CD4-positive, alpha-beta T cell treated with Interleukin-2 at 100 ng/mL for 4 hours (primary cell): ENCODE measurements at regions not wholly inside any gene's neighbourhood (a gene's known extent, or its start where the extent isn't known, plus 50 kb on each side); places are given as distances from the start of the nearest gene placed in this dataset.

Experiments
- DNase-seq: peaks from one replicate; pipeline ENCODE4 v3.0.0-alpha.2; 2020; ENCODE audit warnings: low spot score

DNA sequence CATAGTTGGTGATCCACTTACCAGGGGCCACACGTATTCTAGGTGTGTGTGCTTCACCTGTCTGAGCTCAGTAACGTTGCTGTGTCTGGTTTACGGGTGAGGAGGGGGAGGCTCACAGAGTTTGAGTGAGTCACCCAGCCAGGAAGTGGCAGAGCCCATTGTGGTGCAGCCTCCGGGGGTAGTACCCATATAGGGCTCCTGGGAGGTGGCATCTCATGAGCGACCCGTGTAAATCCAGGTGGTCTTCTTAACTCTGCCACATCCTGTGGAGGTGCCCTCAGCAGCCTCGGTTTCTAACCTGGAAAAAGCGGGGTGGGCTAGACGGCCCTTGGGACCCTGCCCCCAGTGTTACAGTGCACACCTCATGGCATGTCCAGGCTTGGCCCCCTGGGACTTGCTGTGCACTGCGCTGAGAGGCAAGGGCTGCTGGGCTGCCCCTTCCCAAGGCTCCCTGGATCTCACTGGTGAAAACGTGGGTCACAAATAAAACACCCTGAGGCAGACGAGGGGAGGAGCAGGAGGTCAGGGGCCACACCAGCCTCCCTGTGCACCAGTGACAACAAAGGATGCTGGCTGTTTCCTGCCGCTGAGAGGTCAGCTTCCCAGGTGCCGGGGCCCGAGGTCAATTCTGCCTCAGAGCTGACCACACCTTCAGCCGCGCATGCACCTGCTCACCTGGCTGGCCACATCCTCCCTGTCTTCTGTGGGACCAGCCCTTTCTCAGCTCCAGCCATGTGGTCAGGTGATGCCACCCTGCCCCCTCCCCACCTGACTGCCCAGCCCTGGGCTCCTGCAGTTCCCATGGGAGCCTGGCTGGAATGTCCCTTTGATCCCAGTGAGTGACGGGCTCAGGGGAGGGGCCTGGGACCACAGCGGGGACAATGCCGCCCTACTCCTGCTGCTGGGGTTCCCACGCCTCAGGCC, 305.1 kb downstream of the CTTN start:
- no peak for DNase-seq

DNA sequence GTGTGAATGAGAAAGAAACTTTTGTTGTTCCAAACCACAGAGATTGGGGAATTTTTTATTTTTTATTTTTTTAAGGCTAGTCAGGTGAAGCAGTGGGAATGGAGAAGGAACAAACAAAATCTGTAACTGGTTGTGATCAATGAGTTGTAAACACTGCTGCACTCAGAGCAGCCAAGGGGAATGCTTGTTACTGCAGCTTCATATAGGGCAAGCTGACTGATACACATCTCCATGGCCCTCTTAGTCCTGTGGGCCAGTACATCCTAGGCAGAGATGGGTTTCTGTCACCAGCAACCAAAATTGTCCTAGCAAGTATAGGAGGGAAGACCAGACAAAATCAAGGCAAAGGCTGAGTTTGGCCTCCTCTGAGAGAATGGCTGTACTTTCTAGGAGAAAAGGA, 306.8 kb downstream of the CTTN start:
- DNase-seq: no peak

DNA sequence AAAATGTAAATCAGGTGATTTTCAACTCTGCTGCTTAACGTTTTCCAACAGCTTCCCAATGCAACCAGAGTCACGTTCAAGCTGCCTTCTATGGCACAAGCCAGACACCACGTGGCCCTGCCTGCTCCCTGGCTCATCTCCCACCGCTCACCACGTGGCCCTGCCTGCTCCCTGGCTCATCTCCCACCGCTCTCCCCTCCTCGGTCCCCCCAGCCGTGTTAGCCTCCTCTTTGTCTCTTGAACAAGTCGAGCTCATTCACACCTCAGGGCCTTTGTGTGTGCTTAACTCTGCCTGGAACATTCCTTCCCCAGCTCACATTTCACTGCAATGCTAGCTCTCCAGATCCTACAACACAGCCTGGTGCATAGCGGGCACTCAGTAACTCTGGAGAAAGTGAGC, 307.6 kb downstream of the CTTN start:
- DNase-seq: no peak

DNA sequence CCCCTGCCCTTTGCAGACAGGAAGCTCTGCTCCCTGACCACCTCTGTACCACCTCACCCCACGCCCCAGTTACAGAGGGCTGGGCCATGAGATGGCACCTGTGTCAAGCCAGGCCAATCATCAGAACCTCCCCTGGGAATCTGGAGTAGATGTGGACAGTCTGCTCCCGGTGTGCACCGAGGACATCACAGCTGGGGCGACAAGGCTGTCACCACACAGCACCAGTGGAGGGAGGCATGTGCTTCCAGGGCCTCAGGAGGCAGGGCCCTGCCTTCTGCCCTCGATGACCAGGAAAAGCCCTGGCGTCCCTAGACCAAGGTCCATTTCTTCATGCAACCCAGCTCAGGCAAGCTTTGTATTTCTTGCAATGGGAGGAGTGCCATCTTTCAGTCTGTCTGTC, 309.5 kb downstream of the CTTN start:
- DNase-seq: no peak

DNA sequence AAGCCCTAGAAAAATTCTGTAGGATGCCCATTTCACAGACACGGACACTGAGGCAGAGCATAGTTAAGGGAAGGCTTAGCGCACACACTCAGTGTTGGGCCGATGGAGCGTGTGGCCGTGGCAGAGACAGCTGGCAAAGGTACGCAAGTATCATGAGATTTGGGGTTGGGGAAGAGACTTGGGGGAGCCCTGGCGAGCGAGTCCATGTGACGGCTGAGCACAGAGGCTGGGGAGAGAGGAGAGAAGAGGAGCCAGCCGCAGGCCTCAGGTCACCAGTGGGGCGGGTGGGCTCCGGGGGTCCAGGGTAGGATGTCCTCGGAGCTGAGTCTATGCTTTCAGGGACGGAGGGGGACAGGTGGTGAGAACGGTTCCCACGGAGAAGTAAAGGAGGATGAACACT, 311.3 kb downstream of the CTTN start:
- no peak for DNase-seq

DNA sequence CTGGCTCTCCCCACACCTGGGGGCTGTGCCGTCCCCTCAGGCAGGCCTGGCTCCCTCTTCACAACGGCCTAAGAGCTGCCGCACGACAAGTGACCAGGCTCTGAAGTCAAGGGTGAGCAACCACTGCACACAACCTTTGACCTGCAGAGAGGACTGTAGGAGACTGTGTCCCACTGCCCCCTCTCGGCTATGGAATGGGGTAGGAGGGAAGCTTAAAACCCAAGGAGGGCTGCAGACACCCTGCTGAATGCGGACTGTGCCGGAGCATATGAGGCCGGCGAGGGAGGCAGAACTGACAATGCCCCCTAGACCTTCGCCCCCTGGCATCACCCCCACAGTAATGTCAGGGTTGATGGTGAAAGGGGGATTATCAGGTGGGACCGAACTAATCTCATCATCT, 311.9 kb downstream of the CTTN start:
- DNase-seq: no peak

DNA sequence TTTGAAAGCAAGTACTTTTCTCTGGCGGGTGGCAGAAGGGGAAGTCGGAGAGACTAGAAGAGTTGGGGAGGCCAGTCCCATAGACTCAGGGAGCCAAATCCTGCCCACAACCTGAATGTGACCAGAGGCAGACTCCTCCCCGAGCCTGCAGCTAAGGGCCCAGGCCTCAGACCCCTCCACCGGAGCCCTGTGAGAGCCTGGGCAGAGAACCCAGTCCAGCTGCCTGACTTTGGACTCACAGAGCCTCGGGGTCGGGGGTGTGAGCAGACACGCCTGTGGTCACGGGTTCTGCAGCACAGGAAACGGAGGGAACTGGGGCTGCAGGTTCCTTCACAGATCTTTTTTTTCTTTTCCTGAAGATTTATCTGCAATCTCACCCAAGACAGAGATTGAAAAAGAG, 312.3 kb downstream of the CTTN start:
- DNase-seq: no peak

DNA sequence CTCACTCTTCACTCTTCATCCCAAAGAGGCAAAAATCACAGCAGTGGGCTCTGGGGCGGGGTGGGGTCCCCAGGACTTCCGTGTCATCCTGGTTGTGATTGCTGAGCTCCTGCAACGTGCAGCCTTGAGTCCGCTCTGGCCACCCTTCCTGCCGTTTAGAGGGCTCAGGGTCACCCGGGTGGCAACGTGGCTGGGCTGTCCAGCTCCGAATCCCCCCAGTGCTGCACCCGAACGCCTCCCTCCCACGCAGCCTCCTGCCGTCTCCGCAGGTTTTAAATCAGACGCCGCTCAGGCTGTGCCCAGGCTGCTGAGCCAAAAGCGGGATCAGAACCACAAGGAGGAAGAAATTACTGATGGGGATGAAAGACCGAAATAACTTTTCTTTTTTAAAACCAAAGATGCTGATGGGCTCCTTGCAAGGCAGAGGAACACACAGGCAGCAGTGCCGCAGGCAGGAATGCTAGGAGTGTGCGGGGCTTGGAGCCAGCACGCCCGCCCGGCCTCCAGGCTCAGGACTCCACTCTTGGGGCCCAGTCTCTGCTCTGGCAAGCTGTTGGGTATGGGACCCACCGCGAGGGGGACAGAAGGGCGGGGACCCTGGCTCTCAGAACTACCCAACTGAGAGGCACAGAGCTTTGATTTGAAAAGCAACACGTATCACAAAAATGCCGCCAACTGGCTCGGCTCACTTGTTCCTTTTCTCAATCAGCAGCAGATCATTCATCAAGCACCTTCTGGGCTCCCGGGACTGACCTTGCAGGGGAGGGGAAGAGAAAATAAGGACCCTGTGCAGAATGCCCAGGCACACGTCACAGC, 313.0 kb downstream of the CTTN start:
- no peak for DNase-seq

DNA sequence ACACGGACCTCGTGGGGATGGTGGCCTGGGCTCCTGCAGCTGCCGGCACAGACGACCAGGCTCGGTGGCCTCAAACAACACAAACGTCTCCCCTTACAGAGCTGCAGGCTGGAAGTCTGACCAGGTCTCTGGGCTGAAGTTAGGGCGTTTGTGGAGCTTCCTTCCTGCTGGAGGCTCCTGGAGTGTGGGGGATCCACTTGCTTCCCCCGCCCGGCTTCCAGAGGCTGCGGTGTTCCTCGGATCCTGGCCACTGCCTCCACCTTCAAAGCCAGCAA, 313.5 kb downstream of the CTTN start:
- DNase-seq: no peak

DNA sequence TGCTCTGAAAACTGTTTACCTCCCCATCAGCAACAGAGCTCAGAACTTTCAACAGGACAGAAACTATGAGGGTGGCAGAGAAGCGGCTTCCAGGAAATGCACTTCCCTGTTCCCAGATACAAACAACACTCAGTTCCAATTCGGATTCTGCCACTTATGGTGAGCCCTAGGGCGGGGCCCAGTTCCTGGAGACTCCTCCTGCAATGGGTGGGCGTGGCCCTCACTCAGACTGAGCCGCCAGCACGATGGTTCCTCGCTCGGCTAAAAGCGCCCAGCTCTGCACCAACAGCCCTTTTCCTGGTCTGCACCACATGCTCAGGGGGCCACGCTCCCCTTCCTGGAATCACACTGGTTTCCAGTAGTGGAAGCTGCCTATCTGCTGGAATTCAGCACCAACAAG, 314.1 kb downstream of the CTTN start:
- DNase-seq: no peak

DNA sequence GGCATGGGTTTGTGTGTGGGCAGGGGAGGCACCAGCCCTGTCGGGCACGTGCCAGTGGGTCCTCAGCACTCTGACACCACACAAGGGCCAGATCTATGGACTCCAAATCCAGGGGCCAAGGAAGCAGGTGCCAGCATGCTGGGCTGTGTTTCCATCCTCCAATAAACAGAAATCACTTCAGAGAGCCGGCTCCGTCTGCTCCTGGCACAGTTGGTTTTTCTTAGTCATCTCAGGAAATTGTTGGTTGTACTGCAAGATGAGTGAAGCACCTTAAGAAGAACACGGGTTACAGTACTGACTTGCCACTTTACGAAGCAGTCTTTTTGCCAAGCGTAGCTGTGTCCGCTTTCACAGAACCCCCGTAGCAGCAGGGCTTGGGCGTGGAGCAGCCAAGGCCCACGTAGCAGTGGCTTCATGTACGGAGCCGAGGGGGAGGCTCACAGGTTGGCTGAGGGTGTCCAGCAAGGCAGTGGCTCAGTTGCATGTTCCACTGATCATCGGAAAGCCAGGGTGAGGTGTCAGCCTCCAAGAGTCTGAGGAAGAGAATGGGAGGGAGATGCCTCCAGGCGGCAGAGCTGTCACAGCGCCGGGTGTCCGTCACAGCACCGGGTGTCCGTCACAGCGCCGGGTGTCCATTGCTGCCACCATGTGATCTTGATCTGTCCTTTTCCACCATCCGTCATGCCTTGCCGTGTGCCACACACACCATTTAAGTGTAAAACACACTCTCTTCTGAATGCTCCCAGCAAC, 314.9 kb downstream of the CTTN start:
- no peak for DNase-seq

DNA sequence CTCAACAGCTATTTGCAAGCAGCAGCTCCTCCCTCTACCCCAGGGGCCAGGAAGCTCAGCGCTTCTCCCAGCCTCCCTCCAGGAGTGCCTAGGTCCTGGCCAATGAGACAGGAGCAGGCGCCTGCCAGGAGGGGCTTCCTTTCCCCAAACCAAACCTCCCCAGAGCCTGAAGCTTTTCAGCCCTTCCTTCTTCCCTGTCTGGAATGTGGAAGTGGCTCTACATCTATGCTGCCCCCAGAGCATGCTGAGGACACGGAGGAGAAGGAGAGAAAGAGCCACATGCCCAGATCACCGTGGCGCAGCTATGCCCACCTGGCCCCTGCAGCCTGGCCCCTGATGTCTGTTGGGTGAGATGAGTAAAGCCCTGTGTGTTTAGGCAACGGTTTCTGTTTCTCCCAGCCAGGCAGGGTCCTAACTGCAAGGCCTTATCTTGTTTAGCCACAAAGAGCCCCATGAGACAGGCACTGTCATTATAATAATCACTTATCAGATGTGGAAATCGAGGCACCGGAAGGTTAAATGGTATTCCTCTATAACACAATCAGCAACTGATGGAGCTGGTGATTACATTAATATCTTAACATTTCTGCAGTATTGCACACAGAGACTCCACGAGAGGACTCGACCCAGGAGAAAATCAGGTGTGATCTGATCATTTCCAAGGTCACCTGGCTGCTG, 315.8 kb downstream of the CTTN start:
- no peak for DNase-seq

DNA sequence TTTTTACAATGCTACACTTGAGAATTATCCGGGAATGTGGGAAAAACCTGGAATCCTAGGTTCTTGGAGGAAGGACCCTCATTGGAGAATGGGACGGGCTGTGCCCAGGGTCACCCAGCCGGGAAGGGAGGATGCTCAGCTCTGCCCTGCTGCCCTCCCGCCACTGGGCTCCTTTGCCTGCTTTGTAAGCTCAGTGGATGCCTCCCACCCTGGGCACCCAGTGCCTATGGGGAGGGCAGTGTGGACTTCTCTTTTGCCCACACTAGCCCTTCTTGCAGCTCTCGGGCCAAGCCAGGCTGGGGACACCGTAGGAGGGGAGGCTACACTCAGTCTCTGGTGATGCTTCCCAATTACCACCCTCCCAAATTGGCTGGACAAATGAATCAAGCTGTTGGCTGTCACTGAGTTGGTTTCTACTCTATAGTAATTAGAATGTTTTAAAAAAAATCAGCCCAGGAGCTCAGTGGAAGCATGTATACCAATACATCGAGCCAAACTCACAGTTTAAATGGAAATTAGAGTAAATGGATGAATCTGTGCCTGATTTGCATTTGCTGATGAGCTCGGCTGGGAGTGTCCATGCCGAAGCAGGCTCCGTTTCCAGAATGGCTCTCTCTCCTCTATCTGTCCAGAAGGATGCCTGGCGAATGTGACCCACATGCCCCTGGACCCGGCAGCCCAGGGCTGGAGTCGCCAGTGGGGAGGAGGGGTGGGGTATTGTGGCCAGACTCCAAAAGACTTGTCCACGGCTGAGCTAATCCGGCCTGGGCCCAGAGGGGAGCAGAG, 317.0 kb downstream of the CTTN start:
- DNase-seq: no peak

DNA sequence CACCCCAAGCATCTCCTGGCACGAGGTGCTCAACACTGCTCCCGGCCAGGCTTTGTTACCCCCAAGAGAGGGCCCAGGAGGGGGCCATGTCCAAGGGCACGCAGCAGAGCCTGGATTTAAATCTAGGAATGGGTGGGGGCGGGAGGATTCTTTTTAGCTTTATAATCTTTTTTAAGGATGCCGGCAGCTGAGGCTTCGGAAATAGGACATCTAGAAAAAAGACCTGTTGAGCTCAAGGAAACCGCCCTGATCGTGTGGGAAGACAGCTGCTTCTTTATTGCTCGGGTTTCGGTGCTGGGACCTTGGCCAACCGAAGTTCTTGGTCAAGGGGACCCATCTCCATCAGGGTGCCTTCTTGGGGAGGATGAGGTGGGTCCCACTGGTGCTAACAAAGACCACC, 317.9 kb downstream of the CTTN start:
- DNase-seq: no peak

DNA sequence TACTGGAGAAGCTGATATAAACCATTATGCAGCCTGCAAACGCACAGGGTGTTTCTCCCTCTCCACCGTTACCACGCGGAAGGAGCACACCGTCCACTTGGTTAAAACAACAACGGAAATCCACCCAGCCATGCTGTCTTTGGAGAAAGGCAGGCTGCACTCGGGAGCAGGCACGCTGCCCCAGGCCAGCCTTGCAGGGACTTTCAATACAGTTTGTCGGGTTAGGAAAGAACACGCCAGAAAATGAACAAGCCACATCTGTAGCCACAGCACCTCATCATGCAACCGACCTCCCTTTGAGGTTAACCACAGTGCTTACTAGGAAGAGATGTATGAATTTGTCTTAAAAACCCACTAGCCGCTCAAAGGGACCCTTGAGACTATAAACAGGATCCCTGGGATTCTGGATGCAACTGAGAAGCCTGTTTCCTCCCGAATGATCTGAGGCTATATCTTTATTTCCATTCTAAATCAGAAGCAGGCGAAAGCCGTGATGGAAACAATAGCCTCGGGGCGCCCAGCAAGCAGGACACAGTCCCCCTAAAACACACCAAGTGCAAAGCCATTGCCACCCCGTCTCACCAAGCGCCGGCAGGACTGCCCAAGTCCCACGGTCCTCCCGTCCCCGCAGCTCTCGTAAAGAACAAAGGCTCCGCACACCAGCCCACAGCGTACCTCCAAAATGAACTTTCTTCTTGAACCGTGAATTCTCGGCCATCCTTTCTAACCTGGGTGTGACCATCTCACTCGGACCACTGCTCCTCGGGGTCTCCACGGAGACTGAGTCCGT, 318.9 kb downstream of the CTTN start:
- DNase-seq: no peak

DNA sequence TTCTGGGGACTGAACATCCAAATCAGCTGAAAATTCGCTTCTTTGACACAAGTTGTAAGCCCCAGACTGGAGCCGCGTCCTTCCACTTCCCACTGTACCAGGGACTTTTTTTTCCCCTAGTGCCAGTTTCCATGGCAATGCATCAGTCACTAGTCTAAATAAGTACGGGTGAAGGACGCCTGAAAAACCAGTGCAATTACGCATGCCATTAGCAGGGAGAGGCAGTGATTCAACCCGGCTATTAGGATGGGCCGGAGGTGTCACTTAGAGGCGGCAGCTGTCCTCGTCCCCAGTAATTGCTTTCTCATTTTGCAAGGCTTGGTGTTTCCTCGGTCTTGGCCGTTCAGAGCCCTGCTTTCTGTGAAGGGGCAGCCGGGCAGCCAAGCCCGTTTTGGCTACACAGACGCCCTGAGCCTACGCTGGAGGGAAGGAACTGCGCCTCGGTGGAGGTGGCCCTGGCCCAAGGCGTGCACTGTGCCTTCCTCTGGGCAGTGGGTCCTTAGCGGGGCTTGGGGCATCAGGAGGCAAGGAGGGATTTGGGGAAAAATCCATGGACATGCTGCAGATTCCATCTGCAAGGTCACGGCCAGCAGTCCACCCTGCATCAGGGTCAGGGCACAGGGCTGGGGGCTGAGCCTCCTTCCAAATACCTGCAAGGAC, 319.7 kb downstream of the CTTN start:
- no peak for DNase-seq

DNA sequence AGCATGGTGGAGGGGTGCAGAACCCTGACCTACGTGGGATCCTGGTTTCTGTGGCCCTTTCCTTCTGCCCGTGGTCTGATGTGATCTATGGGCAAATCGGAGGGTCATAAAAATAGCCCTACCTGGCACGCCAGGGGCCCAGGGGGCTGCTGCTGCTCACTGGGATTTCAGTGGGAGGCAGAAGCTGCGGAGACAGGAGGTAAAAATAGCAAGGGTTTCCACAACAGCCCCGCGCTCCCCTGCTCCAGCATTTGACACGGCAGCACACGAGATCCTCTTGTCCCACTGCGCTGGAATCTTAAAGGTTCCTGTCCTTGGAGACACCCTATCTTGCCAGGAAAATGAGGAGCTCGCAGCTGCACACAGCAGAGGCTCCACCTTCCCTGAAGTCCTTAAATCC, 321.2 kb downstream of the CTTN start:
- no peak for DNase-seq

DNA sequence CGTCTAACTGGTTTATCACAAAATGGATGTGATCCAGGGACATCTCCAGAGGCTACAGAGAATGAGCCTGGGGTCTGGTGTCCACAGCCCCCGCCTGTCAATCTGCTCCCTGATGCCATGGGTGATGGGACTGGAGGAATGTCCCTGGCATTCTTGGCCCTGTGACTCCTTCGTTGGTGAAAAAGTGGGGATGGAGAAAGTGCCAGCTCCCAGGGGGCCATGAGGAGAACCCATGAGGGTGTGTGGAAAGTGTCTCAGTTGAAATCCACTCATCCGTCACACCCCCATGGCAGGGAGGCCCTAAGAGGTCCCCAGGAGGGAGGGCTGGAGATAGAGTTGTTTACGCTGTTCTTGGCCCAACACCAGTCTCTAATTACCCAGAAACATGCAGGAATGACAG, 322.0 kb downstream of the CTTN start:
- DNase-seq: no peak

DNA sequence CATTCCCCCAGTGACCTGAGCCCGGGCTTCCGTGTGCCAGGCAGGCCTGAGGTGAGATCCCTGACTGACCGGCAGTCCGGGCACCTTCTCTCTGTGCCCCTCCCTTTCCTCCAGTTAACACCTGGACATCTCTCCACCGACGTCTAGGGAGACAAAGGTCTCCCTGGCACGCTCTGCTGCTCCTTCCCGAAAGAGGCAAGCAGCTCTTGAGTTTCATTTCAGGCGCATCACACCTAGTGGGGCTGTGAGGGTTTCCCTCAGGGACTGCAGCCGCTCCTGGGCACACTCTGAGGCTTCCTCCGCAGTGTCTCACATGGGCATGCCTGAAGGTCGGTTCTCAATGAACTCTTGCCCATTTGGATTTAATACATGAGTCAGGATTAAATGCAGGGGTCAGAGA, 322.7 kb downstream of the CTTN start:
- DNase-seq: no peak

DNA sequence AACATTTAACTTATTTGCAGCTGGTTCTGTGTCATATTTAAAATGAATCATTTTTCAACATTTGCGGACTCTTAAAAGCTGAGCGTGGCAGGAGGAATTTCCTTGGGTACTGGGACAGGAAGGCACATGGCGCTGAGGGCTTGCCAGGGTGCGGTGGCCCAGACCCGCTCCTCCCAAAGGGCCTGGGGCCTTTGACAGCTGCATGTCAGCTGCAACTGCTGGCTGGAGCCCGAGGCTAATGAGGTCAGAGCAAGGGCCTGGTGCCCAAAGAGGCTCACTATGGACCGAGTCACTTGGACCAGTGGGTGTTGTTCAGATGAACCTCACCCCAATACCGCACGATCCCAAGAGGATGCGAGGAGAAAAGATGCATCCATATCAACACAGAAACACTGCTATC, 326.9 kb downstream of the CTTN start:
- DNase-seq: no peak
